ENCODE measurements at regions not wholly inside any gene's neighbourhood (a gene's known extent, or its start where the extent isn't known, plus 50 kb on each side); places are given as distances from the start of the nearest gene placed in this dataset.

DNA sequence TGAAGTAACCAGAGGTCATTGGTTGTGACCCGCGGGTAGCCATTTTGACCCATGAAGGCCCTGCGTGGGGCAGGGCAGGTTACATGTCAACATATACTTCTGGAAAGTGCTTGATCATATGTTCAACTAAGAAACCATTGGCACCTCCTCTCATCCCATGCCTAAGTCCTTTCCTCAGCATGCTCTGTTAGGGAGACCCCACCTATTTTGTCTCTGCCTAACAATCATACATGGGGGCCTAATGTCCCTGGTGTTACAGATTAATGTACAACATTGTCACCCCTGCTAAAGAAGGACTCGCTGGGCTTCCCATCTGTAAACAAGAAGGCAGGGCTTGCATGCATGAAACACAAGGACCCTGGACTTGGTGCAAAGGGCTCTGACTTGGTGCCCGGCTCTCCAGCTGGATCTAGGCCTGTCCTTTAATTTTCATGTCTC lies 133.7 kb upstream of the TNS3 start:
- DNase-seq (ENCODE audit: low read depth) = no peak
- TF ChIP-seq, protein P1, sequence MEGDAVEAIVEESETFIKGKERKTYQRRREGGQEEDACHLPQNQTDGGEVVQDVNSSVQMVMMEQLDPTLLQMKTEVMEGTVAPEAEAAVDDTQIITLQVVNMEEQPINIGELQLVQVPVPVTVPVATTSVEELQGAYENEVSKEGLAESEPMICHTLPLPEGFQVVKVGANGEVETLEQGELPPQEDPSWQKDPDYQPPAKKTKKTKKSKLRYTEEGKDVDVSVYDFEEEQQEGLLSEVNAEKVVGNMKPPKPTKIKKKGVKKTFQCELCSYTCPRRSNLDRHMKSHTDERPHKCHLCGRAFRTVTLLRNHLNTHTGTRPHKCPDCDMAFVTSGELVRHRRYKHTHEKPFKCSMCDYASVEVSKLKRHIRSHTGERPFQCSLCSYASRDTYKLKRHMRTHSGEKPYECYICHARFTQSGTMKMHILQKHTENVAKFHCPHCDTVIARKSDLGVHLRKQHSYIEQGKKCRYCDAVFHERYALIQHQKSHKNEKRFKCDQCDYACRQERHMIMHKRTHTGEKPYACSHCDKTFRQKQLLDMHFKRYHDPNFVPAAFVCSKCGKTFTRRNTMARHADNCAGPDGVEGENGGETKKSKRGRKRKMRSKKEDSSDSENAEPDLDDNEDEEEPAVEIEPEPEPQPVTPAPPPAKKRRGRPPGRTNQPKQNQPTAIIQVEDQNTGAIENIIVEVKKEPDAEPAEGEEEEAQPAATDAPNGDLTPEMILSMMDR (IDR thresholded peaks at IDR 0.05; ENCODE audit: low read length, missing control alignments) = no peak
- no peak overlapping the region for H3K4me3 ChIP-seq (replicated peaks; ENCODE audit: low read depth, low read length)

DNA sequence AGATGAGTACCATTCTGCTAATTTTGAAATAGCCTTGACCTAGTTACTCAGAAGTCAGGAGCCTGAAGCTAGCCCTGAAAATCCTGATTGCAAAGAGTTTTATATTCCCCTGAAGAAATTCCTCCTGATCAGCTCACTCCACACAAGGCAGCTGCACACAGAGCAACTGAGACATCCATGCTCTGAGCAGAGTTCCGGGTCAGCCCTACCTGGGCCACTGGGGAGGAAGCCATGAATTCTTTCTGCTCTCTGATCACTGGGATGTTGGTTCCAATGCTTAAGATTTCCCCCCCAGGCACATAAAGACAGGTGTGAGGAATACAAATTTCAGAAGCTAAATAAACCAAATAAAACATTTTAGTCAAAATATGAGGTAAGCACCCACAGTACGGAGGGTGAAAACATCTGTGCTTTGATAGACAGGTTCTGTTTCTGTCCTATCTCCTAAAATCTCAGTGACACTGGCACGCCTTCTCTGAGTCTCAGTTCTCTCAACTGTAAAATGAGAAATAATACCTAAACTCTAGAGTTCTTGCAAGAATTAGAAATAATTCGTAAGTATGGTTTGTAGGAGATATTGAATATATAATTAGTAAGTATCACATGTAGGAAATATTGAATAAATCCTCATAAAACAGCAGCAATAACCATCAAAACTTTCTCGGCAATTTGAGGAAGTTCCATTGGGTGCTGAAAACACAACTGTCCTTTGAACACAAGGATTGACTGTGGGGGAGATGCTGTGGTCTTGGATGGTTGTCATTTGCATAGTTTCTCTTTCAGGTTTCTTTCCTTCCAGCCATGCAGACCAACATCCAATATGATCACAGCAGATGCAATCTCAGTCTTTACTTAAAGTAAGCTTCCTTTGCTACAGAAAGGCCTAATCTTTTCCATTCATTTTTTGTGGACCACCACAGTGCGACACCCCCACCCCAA lies 133.0 kb upstream of the TNS3 start:
- no peak for DNase-seq (ENCODE audit: low read depth)

DNA sequence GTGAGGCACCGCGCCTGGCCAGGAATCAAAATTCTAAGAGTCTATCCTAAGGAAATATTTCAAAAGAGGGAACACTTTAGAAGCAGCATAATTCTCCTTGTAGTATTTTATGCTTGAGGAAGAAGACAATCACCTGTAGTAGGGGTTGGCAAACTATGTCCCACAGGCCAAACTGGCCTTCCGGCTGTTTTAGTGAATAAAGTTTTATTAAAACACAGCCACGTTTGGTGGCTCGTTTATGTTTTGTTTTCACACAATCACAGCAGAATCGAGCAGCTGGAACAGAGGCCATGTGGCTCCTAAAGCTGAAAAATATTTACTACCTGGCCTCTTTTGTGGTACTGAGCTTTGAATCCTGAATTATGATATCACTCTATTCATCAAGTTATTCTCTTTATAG lies 131.7 kb upstream of the TNS3 start:
- TF ChIP-seq, protein P1 (IDR thresholded peaks at IDR 0.05; ENCODE audit: low read length, missing control alignments) = no peak
- no peak for DNase-seq (ENCODE audit: low read depth)
- no peak overlapping the region for H3K4me3 ChIP-seq (replicated peaks; ENCODE audit: low read depth, low read length)

More for the DNA sequence above, 133.0 kb upstream of the TNS3 start:
- TF ChIP-seq, protein P1 (IDR thresholded peaks at IDR 0.05; ENCODE audit: low read length, missing control alignments) = no peak
- no peak overlapping the region for H3K4me3 ChIP-seq (replicated peaks; ENCODE audit: low read depth, low read length)

DNA sequence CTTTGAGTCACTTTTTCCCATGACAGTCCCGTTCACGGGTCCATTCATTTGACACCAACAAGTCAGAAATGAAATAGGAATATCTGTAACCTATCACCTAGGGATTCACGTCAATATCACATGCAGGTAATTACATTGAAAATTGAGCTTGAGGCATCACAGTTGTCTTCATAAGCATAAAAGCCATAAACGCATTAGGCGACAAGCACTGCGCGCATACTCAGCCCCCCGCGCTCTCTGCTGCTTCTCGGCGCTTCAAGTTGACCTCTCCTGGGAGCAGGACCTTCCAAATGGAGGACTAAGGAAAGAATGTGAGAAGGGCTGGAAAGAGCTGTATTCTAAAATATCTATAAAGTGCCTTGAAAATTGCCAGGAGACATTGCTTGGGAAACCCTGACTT lies 130.5 kb upstream of the TNS3 start:
- DNase-seq (ENCODE audit: low read depth) = no peak
- H3K4me3 ChIP-seq (replicated peaks; ENCODE audit: low read depth, low read length) = no peak overlapping the region
- TF ChIP-seq, protein P1 (IDR thresholded peaks at IDR 0.05; ENCODE audit: low read length, missing control alignments) = no peak

DNA sequence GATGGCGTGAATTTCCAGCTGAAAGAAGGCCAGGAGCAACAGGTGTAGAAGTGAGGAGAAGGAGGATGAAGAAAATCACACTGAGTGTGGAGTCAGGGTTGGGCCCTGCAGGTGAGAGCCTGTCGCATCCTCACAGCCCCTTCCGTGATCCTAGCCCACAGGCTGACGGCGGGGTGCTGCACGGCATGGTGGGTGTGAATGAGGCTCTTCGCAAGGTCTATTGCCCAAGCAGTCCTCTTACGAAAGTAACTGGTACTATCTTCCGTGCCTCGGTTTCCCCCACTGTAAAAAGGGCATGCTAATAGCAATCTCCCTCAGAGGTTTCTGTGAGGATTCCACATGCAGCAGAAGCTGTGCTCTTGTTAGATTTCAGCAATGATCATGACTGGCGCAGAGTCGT lies 129.9 kb upstream of the TNS3 start:
- TF ChIP-seq, protein P1 (IDR thresholded peaks at IDR 0.05; ENCODE audit: low read length, missing control alignments) = no peak
- DNase-seq (ENCODE audit: low read depth) = no peak
- H3K4me3 ChIP-seq (replicated peaks; ENCODE audit: low read depth, low read length) = no peak overlapping the region

DNA sequence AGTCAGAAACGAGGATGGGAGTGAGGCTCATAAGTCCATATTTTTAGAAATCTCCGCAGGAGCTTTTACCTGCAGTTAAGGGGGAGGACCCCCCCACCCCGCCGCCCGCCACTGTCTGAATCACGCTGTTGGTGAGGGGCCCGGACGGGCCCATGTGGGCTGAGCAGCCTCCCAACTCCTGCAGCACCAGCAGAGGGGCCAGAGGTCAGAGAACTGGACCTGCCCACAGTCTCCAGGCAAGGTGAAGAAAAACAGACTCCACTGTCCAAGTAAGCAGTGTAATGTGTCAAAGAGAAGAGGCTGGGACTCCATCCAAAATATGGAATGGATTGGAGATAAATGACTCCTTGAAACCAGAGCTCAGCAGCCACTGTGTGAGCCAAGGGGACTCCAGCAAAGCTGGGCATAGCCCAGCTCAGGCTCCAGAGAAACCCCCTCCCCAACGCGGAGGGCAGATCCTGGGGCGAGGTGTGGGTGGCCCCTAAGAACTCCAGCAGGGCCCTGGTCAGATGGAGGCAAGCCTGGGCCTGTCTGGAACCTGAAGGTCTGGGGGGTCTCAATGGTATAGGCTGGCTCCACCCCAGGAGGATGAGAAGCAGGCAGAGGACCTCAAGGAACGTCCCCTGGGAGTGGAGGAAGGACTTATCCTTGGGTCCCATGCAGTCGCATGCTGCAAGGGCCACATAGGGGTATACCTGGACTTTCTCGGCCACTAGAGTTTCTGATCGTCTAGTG lies 128.5 kb upstream of the TNS3 start:
- TF ChIP-seq, protein P1 (IDR thresholded peaks at IDR 0.05; ENCODE audit: low read length, missing control alignments) = no peak
- DNase-seq (ENCODE audit: low read depth) = peak; percentile 57
- no peak overlapping the region for H3K4me3 ChIP-seq (replicated peaks; ENCODE audit: low read depth, low read length)
